GM23338 (cell line): ENCODE measurements at regions not wholly inside any gene's neighbourhood (a gene's known extent, or its start where the extent isn't known, plus 50 kb on each side); places are given as distances from the start of the nearest gene placed in this dataset.

Experiments used
- ATAC-seq: fragments of 200-7000 bp; cut with Tn5 transposase; 3 replicates; pipeline ENCODE4 v1.9.1; 2020
- DNase-seq: peaks from one replicate; pipeline ENCODE4 v3.0.0-alpha.2; 2015; ENCODE audit warnings: low spot score
- H2AFZ ChIP-seq: fragments of 200-600 bp; sonication (generic); 2 replicates; pipeline ENCODE4 v1.8.0; 2016; ENCODE audit warnings: antibody characterized with exemption, mild to moderate bottlenecking, moderate library complexity
- H3F3A ChIP-seq: fragments of 200-600 bp; sonication (generic); replicated peaks from 2 replicates; pipeline ENCODE4 v1.8.0; 2017; ENCODE audit warnings: antibody characterized with exemption, mixed run types, low read depth
- H3K27ac ChIP-seq: fragments of 200-600 bp; sonication (generic); 2 replicates; pipeline ENCODE4 v1.6.1; 2016; ENCODE audit warnings: low read depth
- H3K27me3 ChIP-seq: fragments of 200-600 bp; sonication (generic); 2 replicates; pipeline ENCODE4 v1.8.0; 2016; ENCODE audit warnings: mild to moderate bottlenecking, mixed run types, moderate library complexity; ENCODE audit not compliant: insufficient read depth
- H3K36me3 ChIP-seq: fragments of 200-600 bp; sonication (generic); 2 replicates; pipeline ENCODE4 v1.8.0; 2016; ENCODE audit warnings: mild to moderate bottlenecking; ENCODE audit not compliant: insufficient read depth
- H3K4me1 ChIP-seq: fragments of 200-600 bp; sonication (generic); 2 replicates; pipeline ENCODE4 v1.8.0; 2016; ENCODE audit warnings: mild to moderate bottlenecking, moderate library complexity; ENCODE audit not compliant: insufficient read depth
- H3K4me2 ChIP-seq: fragments of 200-600 bp; sonication (generic); 2 replicates; pipeline ENCODE4 v1.7.1; 2017; ENCODE audit warnings: mixed run types
- H3K4me3 ChIP-seq: fragments of 200-600 bp; sonication (generic); 2 replicates; pipeline ENCODE4 v1.6.1; 2016; ENCODE audit warnings: mixed run types
- H3K79me2 ChIP-seq: fragments of 200-600 bp; sonication (generic); replicated peaks from 2 replicates; pipeline ENCODE4 v1.8.0; 2017; ENCODE audit warnings: mild to moderate bottlenecking; ENCODE audit not compliant: insufficient read depth
- H3K9me2 ChIP-seq: fragments of 200-600 bp; sonication (generic); 2 replicates; pipeline ENCODE4 v1.8.0; 2017; ENCODE audit not compliant: insufficient read depth
- H4K20me1 ChIP-seq: fragments of 200-600 bp; sonication (generic); replicated peaks from 2 replicates; pipeline ENCODE4 v1.8.0; 2017; ENCODE audit warnings: mild to moderate bottlenecking; ENCODE audit not compliant: insufficient read depth
- H3K27ac Mint-ChIP-seq: 2 replicates; pipeline ENCODE4 v1.8.0; 2020; ENCODE audit warnings: inconsistent platforms, mild to moderate bottlenecking, moderate library complexity, mixed read lengths
- H3K27me3 Mint-ChIP-seq: 3 replicates; pipeline ENCODE4 v1.8.0; 2022; ENCODE audit warnings: low read depth, mild to moderate bottlenecking, moderate library complexity, mixed read lengths, inconsistent platforms; ENCODE audit not compliant: insufficient read depth, poor library complexity
- H3K36me3 Mint-ChIP-seq: 3 replicates; pipeline ENCODE4 v1.8.0; 2021; ENCODE audit warnings: low read depth, mild to moderate bottlenecking, inconsistent platforms, moderate library complexity, mixed read lengths
- H3K4me1 Mint-ChIP-seq: 3 replicates; pipeline ENCODE4 v1.8.0; 2020; ENCODE audit warnings: mild to moderate bottlenecking, inconsistent platforms, mixed read lengths
- H3K4me3 Mint-ChIP-seq: 3 replicates; pipeline ENCODE4 v1.8.0; 2021; ENCODE audit warnings: moderate library complexity, mild to moderate bottlenecking, inconsistent platforms, mixed read lengths
- H3K9me3 Mint-ChIP-seq: 3 replicates; pipeline ENCODE4 v1.8.0; 2020; ENCODE audit warnings: moderate library complexity, mild to moderate bottlenecking, inconsistent platforms, mixed read lengths
- CREB1 ChIP-seq: fragments of 250-450 bp; sonication (Bioruptor Pico); IDR thresholded peaks from 2 replicates; pipeline ENCODE4 v1.5.0; 2020; ENCODE audit warnings: low read depth, mild to moderate bottlenecking, moderate library complexity
- CTCF ChIP-seq, 2 experiments: fragments of 200-600 bp in 1 of 2; sonication (generic) in 1 of 2; conservative IDR thresholded peaks; 2 replicates each; pipeline versions ENCODE4 v1.5.1 to v1.6.1; 2016 to 2017; ENCODE audit warnings: antibody characterized with exemption in 2 of 2, low read depth in 2 of 2, mild to moderate bottlenecking in 2 of 2, moderate library complexity in 1 of 2
- EZH2 ChIP-seq: fragments of 200-600 bp; sonication (generic); IDR thresholded peaks from one replicate; pipeline ENCODE4 v1.8.0; 2017; ENCODE audit warnings: antibody characterized with exemption, mild to moderate bottlenecking, low read depth; ENCODE audit not compliant: unreplicated experiment
- EZH2phosphoT487 ChIP-seq: fragments of 200-600 bp; sonication (generic); IDR thresholded peaks from one replicate; pipeline ENCODE4 v1.8.1; 2018; ENCODE audit warnings: antibody characterized with exemption; ENCODE audit not compliant: unreplicated experiment
- POLR2AphosphoS5 ChIP-seq: IDR thresholded peaks from 2 replicates; pipeline ENCODE4 v1.6.1; 2016; ENCODE audit warnings: antibody characterized with exemption, low read depth
- REST ChIP-seq: IDR thresholded peaks from one replicate; pipeline ENCODE4 v1.6.1; 2018; ENCODE audit warnings: antibody characterized with exemption; ENCODE audit not compliant: unreplicated experiment
- STAT1 ChIP-seq: IDR thresholded peaks from one replicate; pipeline ENCODE4 v1.6.1; 2016; ENCODE audit warnings: antibody characterized with exemption; ENCODE audit not compliant: unreplicated experiment
- ZNF114 ChIP-seq: fragments of 250-450 bp; sonication (Bioruptor Pico); IDR thresholded peaks from 2 replicates; pipeline ENCODE4 v1.5.0; 2020; ENCODE audit warnings: mild to moderate bottlenecking, moderate library complexity
- ZNF331 ChIP-seq: fragments of 250-450 bp; sonication (Bioruptor Pico); IDR thresholded peaks from 2 replicates; pipeline ENCODE4 v1.5.0; 2020; ENCODE audit warnings: low read depth, mild to moderate bottlenecking, moderate library complexity
- ZNF462 ChIP-seq: fragments of 250-450 bp; sonication (Bioruptor Pico); IDR thresholded peaks from 2 replicates; pipeline ENCODE4 v1.5.0; 2020; ENCODE audit warnings: mild to moderate bottlenecking, moderate library complexity

DNA sequence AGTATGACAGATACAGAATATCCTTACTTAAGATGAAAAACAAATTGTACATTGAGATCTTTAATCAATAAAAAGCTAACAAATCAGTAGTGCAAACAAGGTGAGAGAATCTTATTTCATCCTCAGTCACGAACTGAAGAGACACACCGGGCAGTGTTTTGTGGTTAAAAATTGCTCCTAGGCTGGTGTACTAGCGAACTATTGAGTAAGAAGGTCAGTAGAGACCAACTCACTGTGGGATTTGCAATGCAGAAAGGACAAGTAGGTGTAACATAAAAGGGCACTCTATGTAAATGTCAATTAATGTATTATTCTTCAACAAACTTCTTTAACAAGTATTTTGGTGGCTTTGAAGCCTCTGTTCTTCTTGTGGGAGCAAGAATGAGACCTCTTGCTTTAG lies 260.2 kb upstream of the PPARGC1A start (continued):
- TF ChIP-seq ZNF462 (CRISPR knock-in tag) (no peak), ZNF114 (CRISPR knock-in tag) (no peak), POLR2AphosphoS5 (no peak), EZH2phosphoT487 (no peak), CREB1 (CRISPR knock-in tag) (no peak), STAT1 (no peak), CTCF (conservative IDR thresholded peaks at IDR 0.05; ENCODE audit: low read depth in 2 of 2) (no peak), EZH2 (no peak)

DNA sequence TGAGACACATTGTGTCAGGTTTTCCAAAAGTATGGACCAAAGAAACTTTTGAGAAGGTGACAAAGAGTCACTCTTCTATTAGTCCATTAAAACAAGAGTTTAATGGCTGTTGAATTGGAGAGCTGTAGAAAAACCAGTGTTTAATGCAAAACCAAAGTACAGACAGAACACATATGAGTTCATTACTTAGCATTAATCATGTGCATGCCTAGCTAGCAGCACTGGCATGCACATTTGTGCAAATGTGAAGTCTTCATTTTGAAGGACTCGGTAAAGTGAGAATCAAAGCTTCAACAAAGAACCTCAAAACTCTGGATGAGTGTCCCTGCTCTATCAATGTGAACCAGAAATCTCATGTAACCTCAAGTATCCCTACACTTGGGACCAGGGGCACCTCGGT lies 256.3 kb upstream of the PPARGC1A start:
- Histone ChIP-seq H3F3A (no peaks in the 10 kb centered on the region), H3K4me2 (no peak overlapping the region), H3K27me3 (no peaks in the 10 kb centered on the region), H3K4me3 (no peak overlapping the region), H2AFZ (no peak overlapping the region), H3K79me2 (no peaks in the 10 kb centered on the region), H3K4me1 (no peaks in the 10 kb centered on the region), H3K36me3 (no peaks in the 10 kb centered on the region), H4K20me1 (no peaks in the 10 kb centered on the region), H3K9me2 (0 out of 2 replicates have a peak, but pooled peaks cover under 1% of the 10 kb centered on the region), H3K27ac (no peak overlapping the region)
- DNase-seq (no peak), ATAC-seq (no peak)
- H3K27me3 Mint-ChIP-seq = no peaks in the 10 kb centered on the region
- peaks cover 5% of the 10 kb centered on the region; the same call in 1 of the 3 replicates for H3K4me1 Mint-ChIP-seq
- no peak overlapping the region for H3K27ac Mint-ChIP-seq
- no peaks in the 10 kb centered on the region for H3K36me3 Mint-ChIP-seq
- no peaks in the 10 kb centered on the region for H3K9me3 Mint-ChIP-seq
- H3K4me3 Mint-ChIP-seq = no peak overlapping the region
- TF ChIP-seq CTCF (conservative IDR thresholded peaks at IDR 0.05; ENCODE audit: low read depth in 2 of 2) = no peak
- TF ChIP-seq POLR2AphosphoS5 = no peak
- TF ChIP-seq ZNF331 = no peak
- TF ChIP-seq REST = no peak
- TF ChIP-seq ZNF114 (CRISPR knock-in tag) = no peak
